K562 (cell line): ENCODE measurements at regions not wholly inside any gene's neighbourhood (a gene's known extent, or its start where the extent isn't known, plus 50 kb on each side); places are given as distances from the start of the nearest gene placed in this dataset.

ENCODE experiments used
- CBX1 ChIP-seq: sonication (generic); IDR thresholded peaks from 2 replicates; pipeline ENCODE4 v1.6.1; 2016; ENCODE audit warnings: antibody characterized with exemption, low read depth, mild to moderate bottlenecking
- CC2D1A ChIP-seq: fragments of 450-650 bp; IDR thresholded peaks from 2 replicates; pipeline ENCODE4 v1.6.1; 2017; ENCODE audit warnings: mild to moderate bottlenecking
- DACH1 ChIP-seq: fragments of 450-650 bp; IDR thresholded peaks from 2 replicates; pipeline ENCODE4 v1.6.1; 2018; ENCODE audit not compliant: partially characterized antibody
- FIP1L1 ChIP-seq: fragments of 200-400 bp; formaldehyde crosslinking; IDR thresholded peaks from 2 replicates; pipeline ENCODE4 v1.6.1; 2018; ENCODE audit warnings: mild to moderate bottlenecking, low read depth, low read length; ENCODE audit not compliant: poor library complexity, severe bottlenecking
- JUND ChIP-seq, 2 experiments: IDR thresholded peaks; 2 replicates in 1 of 2; 3 replicates in 1 of 2; pipeline ENCODE4 v1.6.1; 2011; ENCODE audit warnings: borderline replicate concordance in 2 of 2, low read depth in 2 of 2, low read length in 2 of 2, improper control_type of control experiment in 1 of 2, missing biosample characterization in 1 of 2, missing genetic modification characterization in 1 of 2, missing genetic modification reagents in 1 of 2
- MTA2 ChIP-seq: fragments of 450-650 bp; IDR thresholded peaks from 2 replicates; pipeline ENCODE4 v1.6.1; 2016; ENCODE audit warnings: low read depth
- PTRF ChIP-seq: fragments of 450-650 bp; IDR thresholded peaks from 2 replicates; pipeline ENCODE4 v1.6.1; 2016; ENCODE audit warnings: mild to moderate bottlenecking, missing genetic modification characterization, missing compliant biosample characterization
- RFX1 ChIP-seq: fragments of 450-650 bp; IDR thresholded peaks from 2 replicates; pipeline ENCODE4 v1.6.1; 2016; ENCODE audit warnings: mild to moderate bottlenecking, moderate library complexity
- TBL1XR1 ChIP-seq, 2 experiments: IDR thresholded peaks; 2 replicates each; pipeline ENCODE4 v1.6.1; 2012; ENCODE audit warnings: improper control_type of control experiment in 2 of 2, low read length in 2 of 2, mild to moderate bottlenecking in 1 of 2
- TF ChIP-seq, protein P1 (sequence below), 2 experiments: fragments of 450-650 bp; IDR thresholded peaks; 2 replicates each; pipeline ENCODE4 v1.6.1; 2016; ENCODE audit warnings: mild to moderate bottlenecking in 2 of 2, borderline replicate concordance in 1 of 2, low read depth in 1 of 2, moderate library complexity in 1 of 2
- TF ChIP-seq, protein P2 (sequence below): sonication (generic); formaldehyde crosslinking; IDR thresholded peaks from 2 replicates; pipeline ENCODE4 v1.8.1; 2022; ENCODE audit warnings: missing genetic modification reagents
- TF ChIP-seq, protein P3 (sequence below), 2 experiments: fragments of 150-350 bp in 1 of 2; IDR thresholded peaks; 2 replicates each; pipeline ENCODE4 v1.6.1; 2012 to 2016; ENCODE audit warnings: low read depth in 2 of 2, low read length in 2 of 2, mild to moderate bottlenecking in 1 of 2, moderate library complexity in 1 of 2
- TF ChIP-seq, protein P4 (sequence below): fragments of 250-450 bp; sonication (Bioruptor Pico); IDR thresholded peaks from 2 replicates; pipeline ENCODE4 v1.8.0; 2022; ENCODE audit warnings: inconsistent platforms

DNA sequence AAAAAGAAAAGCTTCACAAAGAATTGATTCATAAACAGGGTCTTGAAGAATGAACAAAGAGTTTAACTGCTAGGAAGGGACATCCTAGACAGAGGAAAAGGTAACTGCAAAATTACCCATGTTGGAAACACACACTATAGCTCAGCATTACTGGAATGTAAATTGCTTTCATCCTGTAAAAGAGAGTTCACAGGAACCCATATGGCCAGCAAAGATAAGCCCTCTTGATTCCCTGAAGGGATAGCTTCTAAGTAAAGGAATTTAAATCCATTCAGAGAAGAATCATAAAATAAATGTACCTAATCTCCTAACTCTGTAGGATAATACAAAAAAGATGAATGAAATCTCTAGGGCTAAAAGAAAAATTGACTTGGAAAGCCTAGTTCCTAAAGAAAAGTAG, 107.1 kb upstream of the INTU start (continued):
- TF ChIP-seq, protein P1, sequence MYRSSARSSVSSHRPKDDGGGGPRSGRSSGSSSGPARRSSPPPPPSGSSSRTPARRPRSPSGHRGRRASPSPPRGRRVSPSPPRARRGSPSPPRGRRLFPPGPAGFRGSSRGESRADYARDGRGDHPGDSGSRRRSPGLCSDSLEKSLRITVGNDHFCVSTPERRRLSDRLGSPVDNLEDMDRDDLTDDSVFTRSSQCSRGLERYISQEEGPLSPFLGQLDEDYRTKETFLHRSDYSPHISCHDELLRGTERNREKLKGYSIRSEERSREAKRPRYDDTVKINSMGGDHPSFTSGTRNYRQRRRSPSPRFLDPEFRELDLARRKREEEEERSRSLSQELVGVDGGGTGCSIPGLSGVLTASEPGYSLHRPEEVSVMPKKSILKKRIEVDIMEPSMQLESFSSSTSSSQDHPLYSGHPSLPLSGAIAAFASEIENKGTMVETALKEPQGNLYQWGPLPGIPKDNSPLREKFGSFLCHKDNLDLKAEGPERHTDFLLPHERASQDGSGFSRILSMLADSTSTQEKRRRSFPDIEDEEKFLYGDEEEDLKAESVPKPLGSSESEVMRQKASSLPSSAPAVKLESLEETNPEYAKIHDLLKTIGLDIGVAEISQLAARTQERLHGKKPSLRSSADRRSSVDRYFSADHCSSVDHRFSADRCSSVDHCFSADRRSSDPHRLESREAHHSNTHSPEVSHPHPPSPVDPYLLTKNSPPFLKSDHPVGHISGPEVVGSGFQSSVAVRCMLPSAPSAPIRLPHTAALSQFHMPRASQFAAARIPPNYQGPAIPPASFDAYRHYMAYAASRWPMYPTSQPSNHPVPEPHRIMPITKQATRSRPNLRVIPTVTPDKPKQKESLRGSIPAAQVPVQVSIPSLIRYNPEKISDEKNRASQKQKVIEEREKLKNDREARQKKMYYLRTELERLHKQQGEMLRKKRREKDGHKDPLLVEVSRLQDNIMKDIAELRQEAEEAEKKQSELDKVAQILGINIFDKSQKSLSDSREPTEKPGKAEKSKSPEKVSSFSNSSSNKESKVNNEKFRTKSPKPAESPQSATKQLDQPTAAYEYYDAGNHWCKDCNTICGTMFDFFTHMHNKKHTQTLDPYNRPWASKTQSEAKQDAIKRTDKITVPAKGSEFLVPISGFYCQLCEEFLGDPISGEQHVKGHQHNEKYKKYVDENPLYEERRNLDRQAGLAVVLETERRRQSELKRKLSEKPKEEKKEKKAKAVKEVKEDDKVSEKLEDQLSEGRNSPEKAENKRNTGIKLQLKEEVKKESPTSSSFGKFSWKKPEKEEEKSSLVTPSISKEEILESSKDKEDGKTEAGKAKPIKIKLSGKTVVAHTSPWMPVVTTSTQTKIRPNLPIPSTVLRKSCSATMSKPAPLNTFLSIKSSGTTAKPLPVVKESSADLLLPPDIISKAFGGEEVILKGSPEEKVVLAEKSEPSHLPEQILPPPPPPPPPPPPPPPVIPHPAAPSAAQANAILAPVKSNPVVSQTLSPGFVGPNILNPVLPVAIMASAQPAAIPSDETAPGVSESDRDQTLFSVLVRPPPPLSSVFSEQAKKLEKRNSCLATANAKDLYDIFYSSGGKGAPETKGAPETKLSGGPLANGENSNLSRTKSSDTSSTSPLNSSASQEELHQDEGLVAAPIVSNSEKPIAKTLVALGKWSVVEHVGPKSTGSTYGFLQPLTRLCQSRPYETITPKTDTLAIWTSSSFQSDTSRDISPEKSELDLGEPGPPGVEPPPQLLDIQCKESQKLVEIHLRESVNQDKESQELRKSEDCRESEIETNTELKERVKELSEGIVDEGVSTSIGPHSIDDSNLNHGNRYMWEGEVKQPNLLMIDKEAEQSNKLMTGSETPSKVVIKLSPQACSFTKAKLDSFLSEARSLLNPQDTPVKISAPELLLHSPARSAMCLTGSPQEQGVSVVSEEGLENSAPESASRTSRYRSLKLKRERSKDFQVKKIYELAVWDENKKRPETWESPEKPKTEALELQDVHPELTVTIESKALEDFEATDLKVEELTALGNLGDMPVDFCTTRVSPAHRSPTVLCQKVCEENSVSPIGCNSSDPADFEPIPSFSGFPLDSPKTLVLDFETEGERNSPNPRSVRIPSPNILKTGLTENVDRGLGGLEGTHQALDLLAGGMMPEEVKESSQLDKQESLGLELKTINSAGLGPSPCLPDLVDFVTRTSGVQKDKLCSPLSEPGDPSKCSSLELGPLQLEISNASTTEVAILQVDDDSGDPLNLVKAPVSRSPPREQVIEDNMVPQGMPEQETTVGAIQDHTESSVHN (IDR thresholded peaks at IDR 0.05; ENCODE audit: borderline replicate concordance in 1 of 2, low read depth in 1 of 2), result 0 out of 4 replicates have a peak, but pooled peaks of 1 of the 2 experiments have one; percentile 26
- TF ChIP-seq FIP1L1, result no peak
- TF ChIP-seq DACH1, result no peak
- no peak for TF ChIP-seq TBL1XR1 (IDR thresholded peaks at IDR 0.05; ENCODE audit: low read length in 2 of 2)
- TF ChIP-seq RFX1, result no peak
- TF ChIP-seq JUND (IDR thresholded peaks at IDR 0.05; ENCODE audit: borderline replicate concordance, low read depth, low read length), result no peak
- no peak; the same call in 2 of the 3 replicates for TF ChIP-seq JUND (tag; IDR thresholded peaks at IDR 0.05; ENCODE audit: borderline replicate concordance, low read depth, low read length)
- TF ChIP-seq, protein P2, sequence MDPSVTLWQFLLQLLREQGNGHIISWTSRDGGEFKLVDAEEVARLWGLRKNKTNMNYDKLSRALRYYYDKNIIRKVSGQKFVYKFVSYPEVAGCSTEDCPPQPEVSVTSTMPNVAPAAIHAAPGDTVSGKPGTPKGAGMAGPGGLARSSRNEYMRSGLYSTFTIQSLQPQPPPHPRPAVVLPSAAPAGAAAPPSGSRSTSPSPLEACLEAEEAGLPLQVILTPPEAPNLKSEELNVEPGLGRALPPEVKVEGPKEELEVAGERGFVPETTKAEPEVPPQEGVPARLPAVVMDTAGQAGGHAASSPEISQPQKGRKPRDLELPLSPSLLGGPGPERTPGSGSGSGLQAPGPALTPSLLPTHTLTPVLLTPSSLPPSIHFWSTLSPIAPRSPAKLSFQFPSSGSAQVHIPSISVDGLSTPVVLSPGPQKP (CRISPR knock-in tag), result no peak
- no peak for TF ChIP-seq CBX1
- no peak for TF ChIP-seq PTRF (tag)
- 0 out of 2 replicates have a peak, but pooled peaks have one; percentile 42 for TF ChIP-seq CC2D1A
- TF ChIP-seq, protein P3, sequence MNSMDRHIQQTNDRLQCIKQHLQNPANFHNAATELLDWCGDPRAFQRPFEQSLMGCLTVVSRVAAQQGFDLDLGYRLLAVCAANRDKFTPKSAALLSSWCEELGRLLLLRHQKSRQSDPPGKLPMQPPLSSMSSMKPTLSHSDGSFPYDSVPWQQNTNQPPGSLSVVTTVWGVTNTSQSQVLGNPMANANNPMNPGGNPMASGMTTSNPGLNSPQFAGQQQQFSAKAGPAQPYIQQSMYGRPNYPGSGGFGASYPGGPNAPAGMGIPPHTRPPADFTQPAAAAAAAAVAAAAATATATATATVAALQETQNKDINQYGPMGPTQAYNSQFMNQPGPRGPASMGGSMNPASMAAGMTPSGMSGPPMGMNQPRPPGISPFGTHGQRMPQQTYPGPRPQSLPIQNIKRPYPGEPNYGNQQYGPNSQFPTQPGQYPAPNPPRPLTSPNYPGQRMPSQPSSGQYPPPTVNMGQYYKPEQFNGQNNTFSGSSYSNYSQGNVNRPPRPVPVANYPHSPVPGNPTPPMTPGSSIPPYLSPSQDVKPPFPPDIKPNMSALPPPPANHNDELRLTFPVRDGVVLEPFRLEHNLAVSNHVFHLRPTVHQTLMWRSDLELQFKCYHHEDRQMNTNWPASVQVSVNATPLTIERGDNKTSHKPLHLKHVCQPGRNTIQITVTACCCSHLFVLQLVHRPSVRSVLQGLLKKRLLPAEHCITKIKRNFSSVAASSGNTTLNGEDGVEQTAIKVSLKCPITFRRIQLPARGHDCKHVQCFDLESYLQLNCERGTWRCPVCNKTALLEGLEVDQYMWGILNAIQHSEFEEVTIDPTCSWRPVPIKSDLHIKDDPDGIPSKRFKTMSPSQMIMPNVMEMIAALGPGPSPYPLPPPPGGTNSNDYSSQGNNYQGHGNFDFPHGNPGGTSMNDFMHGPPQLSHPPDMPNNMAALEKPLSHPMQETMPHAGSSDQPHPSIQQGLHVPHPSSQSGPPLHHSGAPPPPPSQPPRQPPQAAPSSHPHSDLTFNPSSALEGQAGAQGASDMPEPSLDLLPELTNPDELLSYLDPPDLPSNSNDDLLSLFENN (IDR thresholded peaks at IDR 0.05; ENCODE audit: low read depth in 2 of 2, low read length in 2 of 2), result no peak
- TF ChIP-seq MTA2, result peak; percentile 70
- TF ChIP-seq, protein P4, sequence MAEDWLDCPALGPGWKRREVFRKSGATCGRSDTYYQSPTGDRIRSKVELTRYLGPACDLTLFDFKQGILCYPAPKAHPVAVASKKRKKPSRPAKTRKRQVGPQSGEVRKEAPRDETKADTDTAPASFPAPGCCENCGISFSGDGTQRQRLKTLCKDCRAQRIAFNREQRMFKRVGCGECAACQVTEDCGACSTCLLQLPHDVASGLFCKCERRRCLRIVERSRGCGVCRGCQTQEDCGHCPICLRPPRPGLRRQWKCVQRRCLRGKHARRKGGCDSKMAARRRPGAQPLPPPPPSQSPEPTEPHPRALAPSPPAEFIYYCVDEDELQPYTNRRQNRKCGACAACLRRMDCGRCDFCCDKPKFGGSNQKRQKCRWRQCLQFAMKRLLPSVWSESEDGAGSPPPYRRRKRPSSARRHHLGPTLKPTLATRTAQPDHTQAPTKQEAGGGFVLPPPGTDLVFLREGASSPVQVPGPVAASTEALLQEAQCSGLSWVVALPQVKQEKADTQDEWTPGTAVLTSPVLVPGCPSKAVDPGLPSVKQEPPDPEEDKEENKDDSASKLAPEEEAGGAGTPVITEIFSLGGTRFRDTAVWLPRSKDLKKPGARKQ, result no peak
